Right atrium auricular region (tissue), 2 donors: ENCODE measurements at regions not wholly inside any gene's neighbourhood (a gene's known extent, or its start where the extent isn't known, plus 50 kb on each side); places are given as distances from the start of the nearest gene placed in this dataset.

Experiments used
- DNase-seq: peaks from one replicate; pipeline ENCODE4 v3.0.0-alpha.2; 2019; ENCODE audit warnings: low spot score
- H3K27ac ChIP-seq, 2 donors: fragments of 200-600 bp; sonication (generic); 1 replicate in 1 of 2; 2 replicates in 1 of 2; pipeline ENCODE4 v1.5.1; 2016 to 2019
- H3K27me3 ChIP-seq, 2 donors: fragments of 200-600 bp; sonication (generic); one replicate each; pipeline versions ENCODE4 v1.5.1 to v1.6.0; 2017 to 2019
- H3K36me3 ChIP-seq: fragments of 200-600 bp; sonication (generic); one replicate; pipeline ENCODE4 v1.5.1; 2016
- H3K4me1 ChIP-seq, 2 donors: fragments of 200-600 bp; sonication (generic); one replicate each; pipeline versions ENCODE4 v1.5.1 to v1.6.0; 2017 to 2019
- H3K4me3 ChIP-seq, 2 donors: fragments of 200-600 bp; sonication (generic); 1 replicate in 1 of 2; 2 replicates in 1 of 2; pipeline ENCODE4 v1.5.1; 2017 to 2019; ENCODE audit warnings: mild to moderate bottlenecking in 1 of 2, moderate library complexity in 1 of 2
- H3K9me3 ChIP-seq, 2 donors: fragments of 200-600 bp; sonication (generic); one replicate each; pipeline ENCODE4 v1.5.1; 2019
- CTCF ChIP-seq, 2 donors: fragments of 200-600 bp; sonication (generic); IDR thresholded peaks; one replicate each; pipeline ENCODE4 v1.5.1; 2019; ENCODE audit warnings: antibody characterized with exemption in 2 of 2

DNA sequence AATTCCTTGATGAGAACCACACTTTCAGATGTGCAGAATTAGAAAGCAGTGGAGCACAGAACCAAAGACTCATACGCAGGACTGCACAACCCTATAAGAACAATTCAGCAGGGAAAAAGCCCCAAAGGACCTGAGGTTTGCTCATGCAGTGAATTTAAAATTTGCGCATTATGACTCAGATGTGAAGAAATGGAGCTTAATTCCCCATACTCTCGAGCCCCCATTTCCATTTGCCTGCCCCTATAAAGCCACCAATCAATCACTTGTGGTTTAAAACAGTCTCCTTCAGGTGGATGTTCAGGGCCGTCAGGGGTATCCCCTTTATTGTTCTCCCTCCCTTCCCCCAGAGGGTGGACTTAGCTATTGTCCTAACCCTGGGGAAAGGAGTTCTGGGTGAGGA is 221.2 kb downstream of the IGSF11 start:
- no peak overlapping the region for H3K4me3 ChIP-seq
- DNase-seq, result no peak
- H3K9me3 ChIP-seq, result no peaks in the 10 kb centered on the region
- no peaks in the 10 kb centered on the region for H3K36me3 ChIP-seq
- no peak for TF ChIP-seq CTCF (IDR thresholded peaks at IDR 0.05)
- no peaks in the 10 kb centered on the region for H3K4me1 ChIP-seq
- H3K27me3 ChIP-seq, result no peaks in the 10 kb centered on the region
- no peak overlapping the region for H3K27ac ChIP-seq

- H3K9me3 ChIP-seq, result no peaks in the 10 kb centered on the region
- H3K36me3 ChIP-seq, result no peaks in the 10 kb centered on the region
- no peak for DNase-seq
- H3K4me3 ChIP-seq, result no peak overlapping the region
- TF ChIP-seq CTCF (IDR thresholded peaks at IDR 0.05), result peak; percentile 70 to 80
- H3K4me1 ChIP-seq, result no peaks in the 10 kb centered on the region
- no peaks in the 10 kb centered on the region for H3K27me3 ChIP-seq
- H3K27ac ChIP-seq, result no peak overlapping the region
Observed at GRCh38 chr3:118817748-118818165, 216.9 kb downstream of the IGSF11 start.

- no peak for TF ChIP-seq CTCF (IDR thresholded peaks at IDR 0.05)
- H3K4me3 ChIP-seq, result no peak overlapping the region
- H3K36me3 ChIP-seq, result no peaks in the 10 kb centered on the region
- no peak overlapping the region for H3K27ac ChIP-seq
- no peaks in the 10 kb centered on the region for H3K4me1 ChIP-seq
- H3K9me3 ChIP-seq, result no peaks in the 10 kb centered on the region
- no peaks in the 10 kb centered on the region for H3K27me3 ChIP-seq
- no peak for DNase-seq
Observed at GRCh38 chr3:118818386-118818785, 216.3 kb downstream of the IGSF11 start.

GRCh38 chr3:118823626-118824025 is 211.0 kb downstream of the IGSF11 start:
- TF ChIP-seq CTCF (IDR thresholded peaks at IDR 0.05), result no peak
- H3K4me3 ChIP-seq, result no peak overlapping the region
- no peaks in the 10 kb centered on the region for H3K4me1 ChIP-seq
- no peak for DNase-seq
- H3K36me3 ChIP-seq, result no peaks in the 10 kb centered on the region
- H3K27ac ChIP-seq, result no peak overlapping the region
- H3K27me3 ChIP-seq, result no peaks in the 10 kb centered on the region
- no peaks in the 10 kb centered on the region for H3K9me3 ChIP-seq

- Histone ChIP-seq H3K36me3 (no peaks in the 10 kb centered on the region), H3K9me3 (no peaks in the 10 kb centered on the region), H3K4me1 (no peaks in the 10 kb centered on the region), H3K4me3 (no peak overlapping the region), H3K27ac (no peak overlapping the region), H3K27me3 (no peaks in the 10 kb centered on the region)
- no peak for DNase-seq
- no peak for TF ChIP-seq CTCF (IDR thresholded peaks at IDR 0.05)
Observed at GRCh38 chr3:118827446-118827845, 207.2 kb downstream of the IGSF11 start.

- DNase-seq, result no peak
- Histone ChIP-seq H3K27ac (no peak overlapping the region), H3K9me3 (no peaks in the 10 kb centered on the region), H3K27me3 (no peaks in the 10 kb centered on the region), H3K36me3 (no peaks in the 10 kb centered on the region), H3K4me1 (no peaks in the 10 kb centered on the region), H3K4me3 (no peak overlapping the region)
- no peak for TF ChIP-seq CTCF (IDR thresholded peaks at IDR 0.05)
Observed at GRCh38 chr3:118828351-118828750, 206.3 kb downstream of the IGSF11 start.
